Ecto neural progenitor cell (in vitro differentiated cells): ENCODE measurements at regions not wholly inside any gene's neighbourhood (a gene's known extent, or its start where the extent isn't known, plus 50 kb on each side); places are given as distances from the start of the nearest gene placed in this dataset.

Experiments
- DNase-seq: peaks from one replicate; pipeline ENCODE4 v3.0.0-alpha.2; 2018; ENCODE audit warnings: low spot score

GRCh38 chr7:12518920-12519681, 51.4 kb upstream of the SCIN start:
- peak; percentile 60 for DNase-seq

- DNase-seq: no peak
Measured at GRCh38 chr7:12519682-12520009, 50.9 kb upstream of the SCIN start.
